GM19395 (cell line): ENCODE measurements at regions not wholly inside any gene's neighbourhood (a gene's known extent, or its start where the extent isn't known, plus 50 kb on each side); places are given as distances from the start of the nearest gene placed in this dataset.

Experiments used
- ATAC-seq: cut with Tn5 transposase; IDR thresholded peaks from one replicate; pipeline ENCODE4 v1.9.1; 2021; ENCODE audit warnings: mild to moderate bottlenecking, moderate library complexity; ENCODE audit not compliant: unreplicated experiment

- no peak for ATAC-seq
These were observed 539.7 kb downstream of the ACTL7B start for GRCh38 chr9:108316066-108316465.

DNA sequence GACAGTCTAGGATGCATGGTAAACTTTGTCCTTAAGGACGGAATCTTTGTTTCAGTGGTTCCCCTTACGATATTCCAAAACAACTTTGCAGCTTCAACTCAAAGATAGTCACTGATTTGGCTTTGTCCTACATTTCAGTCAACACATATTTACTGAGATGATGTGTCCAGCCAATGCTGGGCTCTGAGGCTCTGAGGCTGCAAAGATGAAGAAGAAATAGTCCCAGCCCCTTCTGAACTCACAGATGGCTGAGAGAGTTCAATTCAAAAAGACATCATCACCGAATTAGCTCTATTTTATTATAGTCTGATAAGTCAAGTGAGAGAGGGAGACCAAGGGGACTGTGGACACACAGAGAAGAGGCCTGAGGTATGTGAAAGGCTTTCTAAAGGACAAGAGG, 544.0 kb downstream of the ACTL7B start:
- no peak for ATAC-seq

DNA sequence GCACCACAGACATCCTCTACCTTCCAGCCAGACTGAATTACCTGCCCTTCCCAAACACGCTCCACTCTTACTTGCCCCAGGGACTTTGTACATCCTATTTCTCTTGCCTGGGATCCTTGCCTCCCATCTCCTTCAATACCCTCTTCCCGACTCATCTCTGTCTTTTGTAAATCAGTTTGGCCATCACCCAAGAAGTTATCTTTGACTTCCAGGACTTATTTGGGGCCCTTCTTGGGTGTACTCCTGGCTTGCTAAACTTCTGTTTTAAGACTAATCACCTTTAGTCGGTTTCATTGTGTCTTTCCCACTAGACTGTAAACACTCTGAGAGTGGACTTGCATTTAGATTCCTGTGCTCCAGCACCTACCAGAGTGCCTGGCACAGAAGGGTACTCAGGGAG, 545.6 kb downstream of the ACTL7B start:
- ATAC-seq: no peak

DNA sequence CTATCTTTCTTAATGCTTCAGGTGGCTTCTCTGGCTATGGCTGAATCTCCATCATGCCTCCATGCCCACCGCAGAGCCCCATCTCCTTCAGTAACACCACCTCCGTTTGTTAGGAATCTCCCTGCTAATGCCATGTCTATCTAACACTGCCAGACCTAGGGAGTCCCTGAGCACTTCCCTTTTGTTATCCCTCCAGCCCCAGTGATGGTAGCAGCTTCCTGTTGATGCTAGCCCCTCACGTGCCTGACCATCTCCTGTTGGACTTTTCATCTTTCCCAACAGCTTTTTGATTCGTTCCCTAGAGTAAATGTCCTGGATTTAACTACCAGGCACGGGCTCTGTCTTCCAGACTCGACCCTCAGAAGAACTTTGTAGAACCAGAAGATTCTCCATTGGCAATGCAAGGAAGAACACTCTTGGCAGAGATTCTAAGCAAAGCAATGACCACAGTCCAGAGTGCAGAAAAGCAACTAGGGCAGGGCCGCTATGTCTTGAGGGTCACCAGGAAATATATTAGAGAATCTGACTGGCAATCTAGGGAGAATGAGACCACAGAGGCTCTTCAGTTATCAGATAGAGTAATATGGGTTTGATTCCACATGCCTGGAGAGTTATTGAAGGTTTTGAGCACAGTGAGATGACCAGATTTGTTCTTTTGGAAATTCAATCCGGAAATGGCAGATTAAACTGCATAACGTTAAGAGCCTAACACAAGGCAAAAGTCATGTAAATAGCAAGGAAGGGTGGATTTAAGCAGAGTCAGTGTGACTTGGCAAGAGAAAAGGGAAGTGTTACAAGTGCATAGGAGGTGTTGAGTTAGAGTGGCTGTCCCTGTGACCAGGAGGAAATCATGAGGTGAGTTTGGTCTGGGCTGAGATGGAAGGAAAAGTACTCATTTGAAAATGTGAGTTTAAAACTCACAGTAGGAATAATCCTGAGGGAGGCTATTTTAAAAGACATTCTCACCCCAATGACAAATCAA, 555.2 kb downstream of the ACTL7B start:
- ATAC-seq: no peak

DNA sequence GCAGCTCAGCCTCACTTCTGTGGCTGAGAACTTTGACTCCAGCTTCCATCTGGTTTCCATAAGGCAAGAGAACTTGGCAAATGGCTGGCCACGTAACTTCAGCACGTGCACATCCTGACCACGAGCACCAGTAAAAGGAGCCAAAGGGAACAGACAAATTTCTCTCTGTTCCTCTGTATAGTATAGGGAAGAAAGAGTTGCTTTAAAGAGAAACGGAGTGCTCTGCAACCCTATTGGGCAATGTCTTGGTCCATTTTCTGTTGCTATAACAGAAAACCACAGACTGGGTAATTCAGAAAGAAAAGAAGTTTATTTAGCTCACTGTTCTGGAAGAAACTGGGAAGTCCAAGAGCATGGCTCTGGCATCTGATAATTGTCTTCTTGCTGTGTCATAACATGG, 558.7 kb downstream of the ACTL7B start:
- ATAC-seq: no peak

- ATAC-seq: no peak
These were observed 559.7 kb downstream of the ACTL7B start for GRCh38 chr9:108296056-108296455.

DNA sequence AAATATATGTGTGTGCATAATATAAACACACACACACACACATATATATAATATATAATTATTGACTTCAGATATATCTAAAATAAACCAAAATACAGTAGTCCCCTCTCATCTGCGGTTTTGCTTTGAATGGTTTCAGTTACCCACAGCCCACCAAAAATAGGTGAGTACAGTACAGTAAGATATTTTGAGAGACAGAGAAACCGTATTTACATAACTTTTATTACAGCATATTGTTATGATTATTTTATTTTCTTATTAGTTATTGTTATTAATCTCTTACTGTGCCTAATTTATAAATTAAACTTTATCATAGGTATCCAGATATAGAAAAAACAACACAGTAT, 564.2 kb downstream of the ACTL7B start:
- ATAC-seq: no peak

GRCh38 chr9:108290839-108291585, 564.8 kb downstream of the ACTL7B start:
- ATAC-seq: no peak

GRCh38 chr9:108286638-108287206, 569.1 kb downstream of the ACTL7B start:
- ATAC-seq: no peak

- ATAC-seq: no peak
These were observed 572.1 kb downstream of the ACTL7B start for GRCh38 chr9:108283696-108284095.

- no peak for ATAC-seq
These were observed 572.9 kb downstream of the ACTL7B start for GRCh38 chr9:108282872-108283271.

- ATAC-seq: no peak
These were observed 574.1 kb downstream of the ACTL7B start for GRCh38 chr9:108281696-108282095.

- no peak for ATAC-seq
These were observed 577.4 kb downstream of the ACTL7B start for GRCh38 chr9:108278341-108278740.

GRCh38 chr9:108277216-108277615, 578.6 kb downstream of the ACTL7B start:
- ATAC-seq: no peak

GRCh38 chr9:108275906-108276305, 579.9 kb downstream of the ACTL7B start:
- no peak for ATAC-seq

DNA sequence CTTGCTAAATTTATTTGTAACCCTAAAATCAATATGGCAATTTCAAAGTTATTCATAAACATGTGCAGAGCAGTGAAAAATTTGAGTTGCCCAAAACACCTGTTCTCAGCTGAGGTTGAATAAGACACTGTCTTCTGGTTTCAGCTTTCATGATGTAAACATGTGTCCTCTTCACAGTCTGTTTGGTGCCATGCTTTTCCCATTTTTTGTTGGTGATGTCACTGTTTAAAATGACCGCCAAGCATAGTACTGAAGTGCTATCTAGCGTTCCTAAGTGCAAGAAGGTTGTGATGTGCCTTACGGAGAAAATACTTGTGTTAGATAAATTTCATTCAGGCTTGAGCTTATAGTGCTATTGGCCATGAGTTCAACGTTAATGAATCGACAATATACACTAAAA, 580.8 kb downstream of the ACTL7B start:
- ATAC-seq: no peak

GRCh38 chr9:108273988-108274387, 581.8 kb downstream of the ACTL7B start:
- no peak for ATAC-seq

- peak; percentile 44 for ATAC-seq
These were observed 583.4 kb downstream of the ACTL7B start for GRCh38 chr9:108272349-108272899.

GRCh38 chr9:108271646-108272348, 584.0 kb downstream of the ACTL7B start:
- peak; percentile 38 for ATAC-seq

DNA sequence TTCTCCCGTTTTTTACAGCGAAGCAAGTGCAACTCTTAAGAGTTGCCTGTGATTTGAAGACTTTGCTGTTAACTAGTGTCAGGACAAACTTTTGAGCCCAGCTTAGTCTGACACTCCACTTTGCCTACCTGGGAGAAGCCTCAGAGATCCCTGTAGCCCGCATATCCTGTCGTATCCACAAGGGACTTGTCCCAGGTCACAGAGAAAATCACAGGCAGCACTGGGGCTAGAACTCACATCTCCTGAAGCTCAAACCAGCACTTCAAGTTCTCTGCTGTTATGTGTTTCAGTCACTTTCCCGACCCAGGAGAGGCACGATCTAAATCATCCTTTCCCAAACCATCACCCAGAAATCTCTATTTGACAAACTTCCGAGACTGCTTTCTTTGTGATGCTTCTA, 584.5 kb downstream of the ACTL7B start:
- ATAC-seq: no peak

GRCh38 chr9:108270561-108270960, 585.2 kb downstream of the ACTL7B start:
- no peak for ATAC-seq
